ENCODE measurements at regions not wholly inside any gene's neighbourhood (a gene's known extent, or its start where the extent isn't known, plus 50 kb on each side); places are given as distances from the start of the nearest gene placed in this dataset.
A peak's percentile ranks its signal among the peaks of the same experiment; 100 is the strongest.

DNA sequence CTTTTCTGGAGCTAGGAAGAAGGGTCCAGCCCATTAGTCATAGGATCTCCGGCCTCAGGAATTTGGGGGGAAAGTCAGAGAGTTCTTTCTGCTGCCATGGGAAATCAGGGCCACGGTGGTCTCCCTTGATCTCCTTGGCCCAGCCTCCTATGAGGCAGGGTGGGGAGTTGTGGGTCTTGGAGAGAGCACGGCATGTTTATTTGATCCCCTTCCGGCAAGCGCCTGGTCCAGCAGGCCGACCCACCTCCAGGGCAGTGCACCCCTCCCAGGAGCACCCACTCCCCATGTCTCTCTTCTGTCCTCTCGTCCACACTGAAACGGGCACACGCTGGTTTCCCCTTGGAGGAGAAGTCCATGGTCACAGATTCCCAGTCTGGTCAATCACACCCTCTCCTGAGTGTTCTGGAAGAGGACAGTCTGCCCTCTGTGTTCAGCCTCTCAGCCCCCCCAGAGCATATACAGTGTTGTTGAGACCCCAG, 464.6 kb upstream of the HS6ST1 start:
- H3K4me1 Mint-ChIP-seq (ENCODE audit: low read depth) = no peaks in the 10 kb centered on the region
- no peaks in the 10 kb centered on the region for H3K4me1 ChIP-seq (ENCODE audit: insufficient read depth, low read length)
- no peaks in the 10 kb centered on the region for H3K27me3 ChIP-seq (ENCODE audit: control insufficient read depth in 1 of 2, insufficient read depth in 2 of 2, low read length in 2 of 2)
- no peak overlapping the region for H3K4me3 Mint-ChIP-seq
- ChIA-PET POLR2A (no interaction called here), CTCF (no interaction called here)
- H3K27ac Mint-ChIP-seq = no peak overlapping the region
- no peak overlapping the region for H3K27ac ChIP-seq (ENCODE audit: low read depth in 1 of 2, low read length in 2 of 2)
- intact Hi-C loops (cut with DNase I, micrococcal nuclease) = no loop called here
- H3K4me3 ChIP-seq (ENCODE audit: low read length) = no peak overlapping the region
- DNase-seq (peak in 1 of 14 experiments; percentile 24), ATAC-seq (ENCODE audit: poor library complexity) (no peak)
- H3K9me3 Mint-ChIP-seq = no peaks in the 10 kb centered on the region
- H3K9me3 ChIP-seq (ENCODE audit: control insufficient read depth in 1 of 2, insufficient read depth in 1 of 2, low read length in 2 of 2) = peaks cover 0 to 27% of the 10 kb centered on the region in 2 experiments
- no peaks in the 10 kb centered on the region for H3K36me3 Mint-ChIP-seq (ENCODE audit: low read depth)
- no peak for TF ChIP-seq CTCF (IDR thresholded peaks at IDR 0.05)
- H3K27me3 Mint-ChIP-seq = no peaks in the 10 kb centered on the region
- H3K36me3 ChIP-seq (ENCODE audit: insufficient read depth, low read length) = no peaks in the 10 kb centered on the region

GRCh38 chr2:128783896-128784295, 465.2 kb upstream of the HS6ST1 start:
- Histone ChIP-seq H3K27me3 (ENCODE audit: control insufficient read depth in 1 of 2, insufficient read depth in 2 of 2, low read length in 2 of 2) (no peaks in the 10 kb centered on the region), H3K27ac (ENCODE audit: low read depth in 1 of 2, low read length in 2 of 2) (no peak overlapping the region), H3K36me3 (ENCODE audit: insufficient read depth, low read length) (no peaks in the 10 kb centered on the region), H3K9me3 (ENCODE audit: control insufficient read depth in 1 of 2, insufficient read depth in 1 of 2, low read length in 2 of 2) (peaks cover 0 to 27% of the 10 kb centered on the region in 2 experiments), H3K4me1 (ENCODE audit: insufficient read depth, low read length) (no peaks in the 10 kb centered on the region), H3K4me3 (ENCODE audit: low read length) (no peak overlapping the region)
- ChIA-PET CTCF (no interaction called here), POLR2A (no interaction called here)
- Mint-ChIP-seq H3K4me1 (ENCODE audit: low read depth) (no peaks in the 10 kb centered on the region), H3K9me3 (no peaks in the 10 kb centered on the region), H3K4me3 (no peak overlapping the region), H3K27ac (no peak overlapping the region), H3K36me3 (ENCODE audit: low read depth) (no peaks in the 10 kb centered on the region), H3K27me3 (no peaks in the 10 kb centered on the region)
- TF ChIP-seq CTCF (IDR thresholded peaks at IDR 0.05) = no peak
- peak in 1 of 14 experiments; percentile 16 for DNase-seq
- intact Hi-C loops (cut with DNase I, micrococcal nuclease) = no loop called here
- ATAC-seq (ENCODE audit: poor library complexity) = no peak

GRCh38 chr2:128784626-128785306, 466.1 kb upstream of the HS6ST1 start:
- ATAC-seq (ENCODE audit: poor library complexity) (no peak), DNase-seq (peak in 1 of 14 experiments; percentile 22)
- no peaks in the 10 kb centered on the region for H3K4me1 Mint-ChIP-seq (ENCODE audit: low read depth)
- H3K27me3 ChIP-seq (ENCODE audit: control insufficient read depth in 1 of 2, insufficient read depth in 2 of 2, low read length in 2 of 2) = no peaks in the 10 kb centered on the region
- no peak overlapping the region for H3K27ac Mint-ChIP-seq
- H3K27me3 Mint-ChIP-seq = no peaks in the 10 kb centered on the region
- H3K4me3 Mint-ChIP-seq = no peak overlapping the region
- H3K9me3 ChIP-seq (ENCODE audit: control insufficient read depth in 1 of 2, insufficient read depth in 1 of 2, low read length in 2 of 2) = peaks cover 0 to 31% of the 10 kb centered on the region in 2 experiments
- no peaks in the 10 kb centered on the region for H3K4me1 ChIP-seq (ENCODE audit: insufficient read depth, low read length)
- CTCF ChIA-PET = no interaction called here
- intact Hi-C loops (cut with DNase I, micrococcal nuclease) = no loop called here
- no peaks in the 10 kb centered on the region for H3K36me3 ChIP-seq (ENCODE audit: insufficient read depth, low read length)
- H3K36me3 Mint-ChIP-seq (ENCODE audit: low read depth) = no peaks in the 10 kb centered on the region
- POLR2A ChIA-PET = no interaction called here
- TF ChIP-seq CTCF (IDR thresholded peaks at IDR 0.05) = no peak
- no peak overlapping the region for H3K4me3 ChIP-seq (ENCODE audit: low read length)
- no peaks in the 10 kb centered on the region for H3K9me3 Mint-ChIP-seq
- no peak overlapping the region for H3K27ac ChIP-seq (ENCODE audit: low read depth in 1 of 2, low read length in 2 of 2)

All from CD4-positive, alpha-beta T cell (primary cell).